Globus pallidus (tissue), 1 donor: ENCODE measurements at regions not wholly inside any gene's neighbourhood (a gene's known extent, or its start where the extent isn't known, plus 50 kb on each side); places are given as distances from the start of the nearest gene placed in this dataset.

Experiments used
- DNase-seq: peaks from one replicate; pipeline ENCODE4 v3.0.0-alpha.2; 2015; ENCODE audit warnings: low spot score

DNA sequence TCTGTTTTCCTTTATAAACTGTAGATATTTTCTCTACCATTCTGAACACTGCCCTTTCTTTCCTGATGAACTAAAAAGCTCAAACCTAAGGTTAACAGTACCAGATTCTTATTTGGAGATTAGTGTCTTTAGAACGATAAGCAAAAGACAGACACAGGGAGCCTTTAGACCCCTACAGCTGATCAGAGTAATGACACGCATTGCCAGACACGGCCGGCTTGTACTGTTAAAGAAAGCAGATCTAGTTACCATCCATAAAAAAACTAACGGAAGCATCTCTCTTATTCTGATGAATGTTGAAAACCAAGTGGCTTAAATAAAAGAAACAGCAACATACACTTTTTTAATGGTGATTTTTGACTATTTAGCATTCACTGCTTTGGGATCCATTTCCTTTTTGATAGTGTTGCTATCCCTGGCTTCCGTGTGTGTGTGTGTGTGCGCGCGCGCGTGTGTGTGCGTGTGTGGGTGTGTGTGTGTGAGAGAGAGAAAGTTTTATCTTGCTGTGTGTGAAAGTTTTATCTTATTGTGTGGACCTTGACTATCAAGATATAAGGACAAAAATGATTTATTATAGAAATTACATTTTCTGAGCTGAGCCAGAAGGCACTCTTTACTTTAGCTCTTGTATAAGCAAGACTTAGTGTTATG lies 95.6 kb upstream of the SLC35B3 start:
- DNase-seq: no peak

DNA sequence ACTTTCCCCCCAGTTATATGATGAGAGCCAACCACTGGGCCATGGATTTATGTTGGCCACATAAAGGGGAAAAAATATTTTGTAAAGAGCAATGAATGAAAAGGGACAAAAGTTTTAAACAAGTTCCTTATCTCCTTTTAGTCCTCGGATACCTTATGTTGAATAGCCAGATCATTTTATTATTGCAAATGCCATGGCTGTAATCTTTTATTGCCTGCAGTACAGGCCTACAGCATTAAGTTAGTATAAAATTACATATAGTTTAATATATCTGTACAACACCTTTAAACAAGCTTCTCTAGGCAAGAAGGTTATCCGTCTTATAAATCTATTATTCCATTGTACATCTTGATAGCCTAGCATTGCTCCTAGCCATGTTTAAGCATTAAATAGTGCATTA lies 93.9 kb upstream of the SLC35B3 start:
- no peak for DNase-seq

GRCh38 chr6:8527818-8528217 lies 92.5 kb upstream of the SLC35B3 start:
- DNase-seq: no peak

GRCh38 chr6:8526624-8527023 lies 91.3 kb upstream of the SLC35B3 start:
- peak; percentile 16 for DNase-seq

DNA sequence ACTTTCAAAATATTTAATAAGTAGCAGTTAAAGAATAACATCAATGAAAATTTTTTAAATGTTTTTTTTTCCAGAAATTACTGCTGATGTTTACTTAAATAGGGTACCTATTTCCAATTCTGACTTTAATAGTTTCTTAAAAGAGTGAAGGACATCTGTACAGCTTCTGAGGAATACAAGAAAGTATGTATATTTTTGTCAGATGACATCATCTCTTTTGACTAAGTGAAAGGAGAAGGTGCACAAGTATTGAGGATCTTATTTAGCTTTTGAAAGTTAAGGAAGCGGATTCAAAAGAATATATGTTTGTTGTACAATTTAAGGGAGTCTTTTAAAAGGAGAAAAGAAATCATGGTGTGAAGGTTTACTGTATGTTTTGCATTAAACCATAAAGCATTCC lies 90.0 kb upstream of the SLC35B3 start:
- no peak for DNase-seq

DNA sequence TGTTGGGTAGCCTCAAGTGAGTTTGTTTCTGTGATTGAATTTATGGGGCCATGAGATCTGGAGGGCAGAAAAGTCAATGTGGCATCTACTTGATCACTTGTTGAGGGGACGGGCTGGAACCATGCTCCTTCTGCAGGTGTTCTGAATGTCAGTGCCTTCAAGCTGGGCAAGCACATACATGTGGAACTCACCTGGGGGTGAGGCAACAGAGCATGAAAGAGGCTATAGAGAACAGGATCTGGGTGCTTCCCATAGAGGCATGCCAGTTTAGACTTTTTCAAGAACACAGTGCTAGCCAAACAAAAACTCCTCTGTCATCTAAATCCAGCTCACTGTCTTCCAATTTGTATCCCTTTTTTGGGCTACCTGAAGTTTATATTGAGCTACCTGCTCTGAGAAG lies 77.8 kb upstream of the SLC35B3 start:
- no peak for DNase-seq

GRCh38 chr6:8507286-8507685 lies 71.9 kb upstream of the SLC35B3 start:
- DNase-seq: no peak

- DNase-seq: no peak
These were observed 70.8 kb upstream of the SLC35B3 start for GRCh38 chr6:8506126-8506525.

GRCh38 chr6:8499540-8499939 lies 64.2 kb upstream of the SLC35B3 start:
- DNase-seq: no peak

DNA sequence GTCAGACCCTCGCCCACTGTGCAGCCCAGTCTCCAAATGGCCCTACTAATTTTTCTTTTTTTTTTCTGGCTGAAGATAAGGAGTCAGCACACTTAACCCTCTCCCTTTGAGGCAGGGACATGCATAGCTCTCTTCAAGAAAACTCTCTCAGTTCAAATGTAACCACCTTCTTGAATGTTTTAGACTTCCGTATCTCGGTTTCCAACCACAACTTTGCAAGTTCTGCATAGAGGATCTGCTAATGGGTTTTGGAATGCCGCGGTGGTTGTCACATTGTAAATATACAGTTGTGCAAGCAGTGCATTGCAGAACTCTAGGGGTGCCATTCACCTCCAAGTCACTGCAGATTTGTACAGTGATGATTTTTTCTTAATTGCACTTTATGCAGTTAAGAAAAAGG lies 59.4 kb upstream of the SLC35B3 start:
- DNase-seq: no peak

- no peak for DNase-seq
These were observed 57.3 kb upstream of the SLC35B3 start for GRCh38 chr6:8492536-8493133.
